ENCODE measurements at regions not wholly inside any gene's neighbourhood (a gene's known extent, or its start where the extent isn't known, plus 50 kb on each side); places are given as distances from the start of the nearest gene placed in this dataset.

- no peaks in the 10 kb centered on the region for H3K4me1 ChIP-seq (ENCODE audit: insufficient read depth)
- H3K27me3 ChIP-seq, result no peaks in the 10 kb centered on the region
- TF ChIP-seq POLR2A (IDR thresholded peaks at IDR 0.05) (no peak), CTCF (IDR thresholded peaks at IDR 0.05) (no peak), EP300 (IDR thresholded peaks at IDR 0.05) (no peak)
- H3K27ac ChIP-seq, result no peak overlapping the region
- no peak for DNase-seq
- H3K36me3 ChIP-seq, result no peaks in the 10 kb centered on the region
- 0 to 46% (median 1%) methylated on average over 1 of the region's 1 CpG for WGBS, 3 donors
- intact Hi-C loops (cut with DNase I), result no loop called here
- H3K9me3 ChIP-seq, result no peaks in the 10 kb centered on the region
- no peak overlapping the region for H3K4me3 ChIP-seq
Measured at GRCh38 chr2:129293326-129293725, 686.1 kb upstream of the RAB6C start.

- intact Hi-C loops (cut with DNase I), result no loop called here
- no peaks in the 10 kb centered on the region for H3K9me3 ChIP-seq
- H3K4me1 ChIP-seq (ENCODE audit: insufficient read depth), result no peaks in the 10 kb centered on the region
- no peak for TF ChIP-seq EP300 (IDR thresholded peaks at IDR 0.05)
- TF ChIP-seq POLR2A (IDR thresholded peaks at IDR 0.05), result no peak
- TF ChIP-seq CTCF (IDR thresholded peaks at IDR 0.05), result no peak
- no peak overlapping the region for H3K27ac ChIP-seq
- H3K27me3 ChIP-seq, result no peaks in the 10 kb centered on the region
- DNase-seq, result no peak
- 69 to 78% (median 70%) methylated on average over 4 of the region's 4 CpGs for WGBS, 3 donors
- H3K4me3 ChIP-seq, result no peak overlapping the region
- H3K36me3 ChIP-seq, result no peaks in the 10 kb centered on the region
Measured at GRCh38 chr2:129296396-129296795, 683.1 kb upstream of the RAB6C start.

- Histone ChIP-seq H3K4me3 (no peak overlapping the region), H3K9me3 (no peaks in the 10 kb centered on the region), H3K4me1 (ENCODE audit: insufficient read depth) (no peaks in the 10 kb centered on the region), H3K27me3 (no peaks in the 10 kb centered on the region), H3K36me3 (no peaks in the 10 kb centered on the region), H3K27ac (no peak overlapping the region)
- intact Hi-C loops (cut with DNase I), result no loop called here
- no peak for TF ChIP-seq CTCF (IDR thresholded peaks at IDR 0.05)
- no peak for TF ChIP-seq POLR2A (IDR thresholded peaks at IDR 0.05)
- TF ChIP-seq EP300 (IDR thresholded peaks at IDR 0.05), result no peak
- 4 to 6% (median 5%) methylated on average over 5 of the region's 5 CpGs for WGBS, 3 donors
- no peak for DNase-seq
Measured at GRCh38 chr2:129296806-129297205, 682.7 kb upstream of the RAB6C start.

- H3K27me3 ChIP-seq, result no peaks in the 10 kb centered on the region
- no peaks in the 10 kb centered on the region for H3K9me3 ChIP-seq
- H3K4me1 ChIP-seq (ENCODE audit: insufficient read depth), result no peaks in the 10 kb centered on the region
- intact Hi-C loops (cut with DNase I), result no loop called here
- 65 to 78% (median 69%) methylated on average over 4 of the region's 4 CpGs for WGBS, 3 donors
- H3K36me3 ChIP-seq, result no peaks in the 10 kb centered on the region
- no peak for TF ChIP-seq EP300 (IDR thresholded peaks at IDR 0.05)
- no peak for TF ChIP-seq POLR2A (IDR thresholded peaks at IDR 0.05)
- TF ChIP-seq CTCF (IDR thresholded peaks at IDR 0.05), result no peak
- DNase-seq, result no peak
- H3K4me3 ChIP-seq, result no peak overlapping the region
- H3K27ac ChIP-seq, result no peak overlapping the region
Measured at GRCh38 chr2:129297430-129297829, 682.0 kb upstream of the RAB6C start.

DNA sequence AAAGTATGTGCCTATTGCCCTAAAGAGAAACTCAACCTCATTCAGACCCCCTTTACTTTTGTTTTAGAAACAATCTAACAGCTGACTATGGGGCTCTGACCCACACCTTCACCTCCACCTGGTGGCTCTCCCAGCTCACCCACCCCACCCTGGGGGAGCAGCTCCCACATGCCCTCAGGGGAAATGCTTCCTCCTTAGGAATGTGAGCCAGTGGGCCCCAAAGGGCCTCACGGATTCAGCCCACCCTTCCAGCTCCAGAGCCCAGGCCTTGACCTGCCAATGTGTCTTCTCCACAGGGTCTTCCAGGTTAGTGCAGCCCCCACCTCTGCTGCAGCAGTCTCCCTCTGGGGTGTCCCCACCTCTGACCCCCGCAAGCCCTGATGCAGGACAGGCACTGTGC, 680.1 kb upstream of the RAB6C start:
- Histone ChIP-seq H3K36me3 (no peaks in the 10 kb centered on the region), H3K4me3 (no peak overlapping the region), H3K9me3 (no peaks in the 10 kb centered on the region), H3K27me3 (no peaks in the 10 kb centered on the region), H3K4me1 (ENCODE audit: insufficient read depth) (no peaks in the 10 kb centered on the region), H3K27ac (no peak overlapping the region)
- TF ChIP-seq EP300 (IDR thresholded peaks at IDR 0.05) (no peak), POLR2A (IDR thresholded peaks at IDR 0.05) (no peak), CTCF (IDR thresholded peaks at IDR 0.05) (no peak)
- no peak for DNase-seq
- intact Hi-C loops (cut with DNase I), result no loop called here
- WGBS, 3 donors, result 88 to 89% (median 88%) methylated on average over 2 of the region's 2 CpGs

Measured in ovary (tissue), 7 donors.